ENCODE measurements at regions not wholly inside any gene's neighbourhood (a gene's known extent, or its start where the extent isn't known, plus 50 kb on each side); places are given as distances from the start of the nearest gene placed in this dataset.

- CTCF ChIA-PET = no interaction called here
Observed at GRCh38 chr4:178480105-178480504, 1037.9 kb upstream of the AGA start.

GRCh38 chr4:178480881-178481280 lies 1038.6 kb upstream of the AGA start:
- H3K27me3 Mint-ChIP-seq (ENCODE audit: insufficient read depth, unreplicated experiment) = no peaks in the 10 kb centered on the region
- H3K4me1 Mint-ChIP-seq (ENCODE audit: insufficient read depth, unreplicated experiment) = no peaks in the 10 kb centered on the region
- intact Hi-C loops (cut with micrococcal nuclease) = no loop called here
- DNase-seq (ENCODE audit: unreplicated experiment) = no peak
- H3K4me3 Mint-ChIP-seq (ENCODE audit: unreplicated experiment) = no peak overlapping the region
- no peak overlapping the region for H3K27ac Mint-ChIP-seq (ENCODE audit: low read depth, unreplicated experiment)
- H3K9me3 Mint-ChIP-seq (ENCODE audit: unreplicated experiment) = no peaks in the 10 kb centered on the region
- no TSS peak for BruUV-seq (replicated peaks)
- ChIA-PET POLR2A (no interaction called here), CTCF (no interaction called here)
- no peaks in the 10 kb centered on the region for H3K36me3 Mint-ChIP-seq (ENCODE audit: insufficient read depth, unreplicated experiment)
- TF ChIP-seq CTCF (IDR thresholded peaks at IDR 0.05; ENCODE audit: unreplicated experiment) = no peak

More at GRCh38 chr4:178480105-178480504, 1037.9 kb upstream of the AGA start:
- Mint-ChIP-seq H3K9me3 (ENCODE audit: unreplicated experiment) (no peaks in the 10 kb centered on the region), H3K36me3 (ENCODE audit: insufficient read depth, unreplicated experiment) (no peaks in the 10 kb centered on the region), H3K4me1 (ENCODE audit: insufficient read depth, unreplicated experiment) (no peaks in the 10 kb centered on the region), H3K4me3 (ENCODE audit: unreplicated experiment) (no peak overlapping the region), H3K27ac (ENCODE audit: low read depth, unreplicated experiment) (no peak overlapping the region), H3K27me3 (ENCODE audit: insufficient read depth, unreplicated experiment) (no peaks in the 10 kb centered on the region)
- POLR2A ChIA-PET = no interaction called here
- no TSS peak for BruUV-seq (replicated peaks)
- no peak for DNase-seq (ENCODE audit: unreplicated experiment)
- intact Hi-C loops (cut with micrococcal nuclease) = no loop called here
- TF ChIP-seq CTCF (IDR thresholded peaks at IDR 0.05; ENCODE audit: unreplicated experiment) = no peak

- Mint-ChIP-seq H3K4me3 (ENCODE audit: unreplicated experiment) (no peak overlapping the region), H3K9me3 (ENCODE audit: unreplicated experiment) (no peaks in the 10 kb centered on the region), H3K27ac (ENCODE audit: low read depth, unreplicated experiment) (no peak overlapping the region), H3K27me3 (ENCODE audit: insufficient read depth, unreplicated experiment) (no peaks in the 10 kb centered on the region), H3K36me3 (ENCODE audit: insufficient read depth, unreplicated experiment) (no peaks in the 10 kb centered on the region), H3K4me1 (ENCODE audit: insufficient read depth, unreplicated experiment) (no peaks in the 10 kb centered on the region)
- CTCF ChIA-PET = no interaction called here
- no peak for DNase-seq (ENCODE audit: unreplicated experiment)
- intact Hi-C loops (cut with micrococcal nuclease) = no loop called here
- no TSS peak for BruUV-seq (replicated peaks)
- POLR2A ChIA-PET = no interaction called here
- no peak for TF ChIP-seq CTCF (IDR thresholded peaks at IDR 0.05; ENCODE audit: unreplicated experiment)
Observed at GRCh38 chr4:178481564-178481963, 1039.3 kb upstream of the AGA start.

GRCh38 chr4:178523038-178523437 lies 1080.8 kb upstream of the AGA start:
- DNase-seq (ENCODE audit: unreplicated experiment) = no peak
- no TSS peak for BruUV-seq (replicated peaks)
- Mint-ChIP-seq H3K4me3 (ENCODE audit: unreplicated experiment) (no peak overlapping the region), H3K27me3 (ENCODE audit: insufficient read depth, unreplicated experiment) (no peaks in the 10 kb centered on the region), H3K27ac (ENCODE audit: low read depth, unreplicated experiment) (no peak overlapping the region), H3K4me1 (ENCODE audit: insufficient read depth, unreplicated experiment) (no peaks in the 10 kb centered on the region), H3K36me3 (ENCODE audit: insufficient read depth, unreplicated experiment) (no peaks in the 10 kb centered on the region), H3K9me3 (ENCODE audit: unreplicated experiment) (no peaks in the 10 kb centered on the region)
- ChIA-PET POLR2A (no interaction called here), CTCF (no interaction called here)
- intact Hi-C loops (cut with micrococcal nuclease) = no loop called here
- TF ChIP-seq CTCF (IDR thresholded peaks at IDR 0.05; ENCODE audit: unreplicated experiment) = no peak
